GM19468 (cell line): ENCODE measurements at regions not wholly inside any gene's neighbourhood (a gene's known extent, or its start where the extent isn't known, plus 50 kb on each side); places are given as distances from the start of the nearest gene placed in this dataset.
"Not testable (repeated sequence)": the region's sequence is repeated elsewhere in the genome, so short reads cannot be mapped to it uniquely, and the experiment has no call there.

Experiments used
- ATAC-seq: cut with Tn5 transposase; IDR thresholded peaks from one replicate; pipeline ENCODE4 v1.9.1; 2021; ENCODE audit warnings: mild to moderate bottlenecking, moderate library complexity, moderate number of reproducible peaks; ENCODE audit not compliant: unreplicated experiment; ENCODE audit errors: extremely low read depth

- ATAC-seq = no peak
Measured at GRCh38 chr21:28336314-28336713, 656.4 kb downstream of the LTN1 start.

GRCh38 chr21:28334407-28334806 lies 658.3 kb downstream of the LTN1 start:
- no peak for ATAC-seq

GRCh38 chr21:28333578-28334075 lies 659.0 kb downstream of the LTN1 start:
- no peak for ATAC-seq

- ATAC-seq = no peak
Measured at GRCh38 chr21:28332796-28333195, 659.9 kb downstream of the LTN1 start.

- ATAC-seq = no peak
Measured at GRCh38 chr21:28325618-28326017, 667.1 kb downstream of the LTN1 start.

DNA sequence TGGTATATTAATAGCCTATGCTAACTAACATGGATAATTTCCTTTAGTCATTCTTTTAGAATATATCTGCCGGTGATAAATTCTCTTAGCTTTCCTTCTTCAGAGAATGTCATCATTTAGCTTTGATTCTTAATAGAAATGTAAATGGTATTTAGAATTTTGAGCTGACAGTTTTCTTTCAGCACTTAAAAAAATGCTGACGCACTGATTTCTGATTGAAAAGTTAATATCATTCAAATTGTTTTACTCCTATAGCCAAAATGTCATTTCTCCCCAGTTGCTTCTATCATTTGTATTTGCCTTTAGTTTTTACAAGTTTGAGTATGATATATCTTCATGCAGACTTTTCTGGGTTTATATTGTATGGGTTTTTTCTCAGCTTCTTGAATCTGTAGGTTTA lies 668.0 kb downstream of the LTN1 start:
- no peak for ATAC-seq

GRCh38 chr21:28317177-28317950 lies 675.3 kb downstream of the LTN1 start:
- no peak for ATAC-seq

GRCh38 chr21:28311411-28312190 lies 681.1 kb downstream of the LTN1 start:
- ATAC-seq = no peak

DNA sequence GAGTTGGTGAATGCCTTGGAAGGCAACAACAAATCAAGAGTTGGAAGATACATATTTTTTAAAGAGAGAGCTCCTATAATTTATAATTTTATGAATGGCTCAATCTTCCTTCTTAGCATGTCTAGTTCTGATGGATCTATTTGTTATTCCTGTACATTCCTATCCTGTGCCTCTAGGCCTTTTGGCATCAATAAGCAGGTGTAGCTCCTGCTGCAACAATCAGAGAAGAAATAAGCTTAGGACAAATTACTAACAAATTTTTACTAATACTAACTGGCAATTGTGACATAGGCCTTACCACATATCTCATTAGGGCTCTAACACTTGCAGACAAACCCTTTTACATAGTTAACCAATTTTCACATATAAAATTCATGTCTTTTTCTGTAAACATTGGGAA lies 682.0 kb downstream of the LTN1 start:
- ATAC-seq = no peak

DNA sequence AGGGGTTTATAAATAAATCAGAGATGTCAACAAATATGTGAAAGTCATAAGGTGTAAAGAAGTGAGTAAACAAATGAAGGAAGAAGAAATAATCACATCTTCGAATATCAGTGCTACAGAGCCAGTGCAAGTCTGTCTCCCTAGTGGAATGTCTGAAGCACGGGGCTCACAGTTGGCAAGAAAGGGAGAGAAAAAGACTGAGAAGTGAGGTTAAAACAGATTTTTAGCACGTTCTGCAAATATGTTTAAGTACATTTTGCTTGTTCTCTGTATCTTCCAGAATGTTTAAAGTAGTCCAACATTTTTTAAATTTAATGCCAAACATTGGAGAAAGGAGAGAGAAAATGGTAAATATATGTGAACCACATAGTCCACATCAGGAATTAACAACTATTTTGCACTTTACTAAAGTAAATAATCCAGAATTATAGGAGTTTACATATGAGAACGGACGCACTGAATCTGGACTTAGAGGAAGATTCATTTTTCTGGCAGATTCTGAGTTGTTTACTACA lies 682.4 kb downstream of the LTN1 start:
- no peak for ATAC-seq

- ATAC-seq = no peak
Measured at GRCh38 chr21:28309596-28309995, 683.1 kb downstream of the LTN1 start.

DNA sequence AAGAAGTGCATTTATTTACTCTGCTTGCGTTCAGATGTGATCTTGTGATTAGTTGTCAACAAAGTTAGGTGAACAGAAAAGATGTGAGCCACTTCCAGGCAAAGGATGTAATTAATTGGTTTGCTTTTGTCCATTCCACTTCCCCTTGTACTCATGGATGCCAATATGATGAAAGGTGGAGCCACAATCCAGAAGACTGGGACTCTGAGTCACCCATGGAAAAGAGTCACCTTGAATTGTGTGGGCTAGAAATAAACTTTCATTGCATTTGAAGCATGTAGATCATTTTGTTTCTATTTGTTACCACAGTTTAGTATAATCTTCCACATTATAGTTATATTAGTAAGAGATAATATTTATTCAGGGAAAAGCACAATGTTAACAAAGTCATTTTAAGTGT lies 684.2 kb downstream of the LTN1 start:
- no peak for ATAC-seq

- no peak for ATAC-seq
Measured at GRCh38 chr21:28299946-28300345, 692.7 kb downstream of the LTN1 start.

GRCh38 chr21:28298251-28298672 lies 694.4 kb downstream of the LTN1 start:
- ATAC-seq = no peak

DNA sequence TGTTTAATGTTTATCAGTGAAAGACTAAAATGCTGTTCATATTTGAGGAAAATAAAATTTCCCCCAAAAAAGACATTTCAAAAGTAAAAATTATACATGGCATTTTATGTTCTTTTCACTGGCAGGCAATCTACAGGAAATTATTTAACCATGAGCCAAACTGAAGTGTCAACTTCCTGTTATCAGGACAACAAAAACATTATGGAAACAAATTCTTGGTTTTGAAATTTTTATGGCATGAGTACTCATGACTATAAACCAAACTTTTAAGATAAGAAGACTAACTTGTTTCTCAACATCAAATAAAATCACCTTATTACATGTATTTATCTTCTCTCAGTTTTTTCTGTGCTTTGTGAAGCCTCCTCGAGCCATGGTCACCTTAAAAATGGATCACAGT lies 698.6 kb downstream of the LTN1 start:
- no peak for ATAC-seq

- ATAC-seq = no peak
Measured at GRCh38 chr21:28283641-28284490, 708.8 kb downstream of the LTN1 start.

DNA sequence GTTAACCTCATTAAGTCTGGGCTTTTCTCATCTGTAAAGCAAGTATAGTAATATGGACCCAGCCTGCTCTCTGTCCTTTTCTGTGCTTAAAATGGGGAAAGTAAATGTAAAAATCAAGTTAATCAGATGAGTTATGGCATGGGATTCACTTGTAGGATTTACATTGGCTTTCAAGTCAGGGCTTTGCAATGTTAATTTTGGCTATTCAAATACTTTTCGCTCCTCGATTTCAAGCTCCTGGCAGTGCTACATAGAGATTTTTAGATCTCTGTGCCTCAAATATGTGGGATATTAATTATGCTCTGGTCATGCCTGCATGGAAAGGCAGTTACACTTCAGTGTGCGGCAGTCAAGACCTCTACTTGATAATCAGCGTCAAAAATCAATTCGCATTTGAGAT lies 709.8 kb downstream of the LTN1 start:
- ATAC-seq = no peak

- ATAC-seq = not testable (repeated sequence)
Measured at GRCh38 chr21:28281357-28281756, 711.3 kb downstream of the LTN1 start.

- no peak for ATAC-seq
Measured at GRCh38 chr21:28280611-28281010, 712.1 kb downstream of the LTN1 start.

GRCh38 chr21:28277324-28277723 lies 715.4 kb downstream of the LTN1 start:
- no peak for ATAC-seq
